Peyer's patch (tissue), 4 donors: ENCODE measurements at regions not wholly inside any gene's neighbourhood (a gene's known extent, or its start where the extent isn't known, plus 50 kb on each side); places are given as distances from the start of the nearest gene placed in this dataset.

Source experiments
- POLR2A ChIP-seq, 2 donors: fragments of 450-650 bp; IDR thresholded peaks; one replicate each; pipeline ENCODE4 v1.5.1; 2017; ENCODE audit warnings: antibody characterized with exemption in 2 of 2, mild to moderate bottlenecking in 2 of 2, moderate library complexity in 2 of 2
- TF ChIP-seq, protein P1 (sequence below), 6 experiments: fragments of 450-650 bp in 4 of 6; fragments of 200-600 bp in 2 of 6; sonication (generic) in 1 of 6; IDR thresholded peaks; one replicate each; pipeline ENCODE4 v1.5.1; 2017 to 2019; ENCODE audit warnings: antibody characterized with exemption in 6 of 6, mild to moderate bottlenecking in 3 of 6, moderate library complexity in 1 of 6

DNA sequence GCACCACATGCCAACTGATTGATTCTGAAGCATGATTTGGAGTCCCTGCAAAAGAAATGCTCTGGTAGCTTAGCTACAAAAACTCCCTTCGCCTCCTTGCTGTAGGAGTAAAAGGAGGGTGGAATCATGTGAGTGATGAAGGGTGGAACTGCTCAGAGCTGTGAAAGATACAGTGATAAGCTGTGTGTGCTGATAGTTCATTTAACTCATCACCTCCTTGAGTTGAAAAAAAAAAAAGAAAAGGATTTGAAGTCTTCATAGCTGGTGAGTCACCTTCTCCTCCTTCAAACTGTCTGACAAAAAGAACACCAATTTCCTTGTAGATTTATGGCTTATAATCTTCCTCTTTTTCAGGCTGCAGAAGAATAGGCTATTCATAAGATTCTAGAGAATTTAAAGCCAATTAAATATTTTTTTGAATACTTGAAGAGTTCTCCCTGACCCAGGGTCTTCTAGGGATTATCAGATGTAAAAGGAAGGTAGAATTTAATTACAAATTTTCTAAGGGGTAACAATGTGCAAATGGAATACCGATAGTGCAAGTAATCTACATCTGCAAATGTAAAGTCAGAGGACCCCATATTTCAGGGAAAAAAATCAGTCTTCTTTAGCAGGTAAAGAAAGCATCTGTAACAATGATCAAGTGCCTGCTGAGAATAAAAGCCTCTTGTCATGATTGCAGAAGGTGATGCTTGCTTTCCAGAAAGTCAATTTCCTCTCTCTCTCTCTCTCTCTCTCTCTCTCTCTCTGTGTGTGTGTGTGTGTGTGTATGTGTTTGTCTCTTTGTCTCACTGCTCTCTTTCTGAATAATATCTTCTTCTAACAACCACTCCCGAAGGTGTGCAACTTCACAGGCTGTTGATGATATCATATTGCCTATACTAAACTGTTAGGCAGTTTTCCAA is 208.8 kb upstream of the VEGFC start:
- no peak for TF ChIP-seq POLR2A (IDR thresholded peaks at IDR 0.05)
- TF ChIP-seq, protein P1, sequence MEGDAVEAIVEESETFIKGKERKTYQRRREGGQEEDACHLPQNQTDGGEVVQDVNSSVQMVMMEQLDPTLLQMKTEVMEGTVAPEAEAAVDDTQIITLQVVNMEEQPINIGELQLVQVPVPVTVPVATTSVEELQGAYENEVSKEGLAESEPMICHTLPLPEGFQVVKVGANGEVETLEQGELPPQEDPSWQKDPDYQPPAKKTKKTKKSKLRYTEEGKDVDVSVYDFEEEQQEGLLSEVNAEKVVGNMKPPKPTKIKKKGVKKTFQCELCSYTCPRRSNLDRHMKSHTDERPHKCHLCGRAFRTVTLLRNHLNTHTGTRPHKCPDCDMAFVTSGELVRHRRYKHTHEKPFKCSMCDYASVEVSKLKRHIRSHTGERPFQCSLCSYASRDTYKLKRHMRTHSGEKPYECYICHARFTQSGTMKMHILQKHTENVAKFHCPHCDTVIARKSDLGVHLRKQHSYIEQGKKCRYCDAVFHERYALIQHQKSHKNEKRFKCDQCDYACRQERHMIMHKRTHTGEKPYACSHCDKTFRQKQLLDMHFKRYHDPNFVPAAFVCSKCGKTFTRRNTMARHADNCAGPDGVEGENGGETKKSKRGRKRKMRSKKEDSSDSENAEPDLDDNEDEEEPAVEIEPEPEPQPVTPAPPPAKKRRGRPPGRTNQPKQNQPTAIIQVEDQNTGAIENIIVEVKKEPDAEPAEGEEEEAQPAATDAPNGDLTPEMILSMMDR (IDR thresholded peaks at IDR 0.05) = no peak
